GM13976 (cell line): ENCODE measurements at regions not wholly inside any gene's neighbourhood (a gene's known extent, or its start where the extent isn't known, plus 50 kb on each side); places are given as distances from the start of the nearest gene placed in this dataset.

ENCODE experiments used
- DNase-seq: peaks from one replicate; pipeline ENCODE4 v3.0.0; 2012; ENCODE audit warnings: low spot score
- in situ Hi-C: fragments of 300-500 bp; cut with MboI; formaldehyde crosslinking; loops from one replicate; pipeline ENCODE4 v1.12.0; 2022; ENCODE audit warnings: low sequenced_read_pairs, mixed read lengths, inconsistent platforms; ENCODE audit not compliant: unreplicated experiment
- TF ChIP-seq, protein P1 (sequence below): IDR thresholded peaks from 2 replicates; pipeline ENCODE4 v1.5.1; 2012; ENCODE audit warnings: borderline replicate concordance, mild to moderate bottlenecking; ENCODE audit not compliant: insufficient read depth; ENCODE audit errors: extremely low read depth, missing control alignments, control extremely low read depth

DNA sequence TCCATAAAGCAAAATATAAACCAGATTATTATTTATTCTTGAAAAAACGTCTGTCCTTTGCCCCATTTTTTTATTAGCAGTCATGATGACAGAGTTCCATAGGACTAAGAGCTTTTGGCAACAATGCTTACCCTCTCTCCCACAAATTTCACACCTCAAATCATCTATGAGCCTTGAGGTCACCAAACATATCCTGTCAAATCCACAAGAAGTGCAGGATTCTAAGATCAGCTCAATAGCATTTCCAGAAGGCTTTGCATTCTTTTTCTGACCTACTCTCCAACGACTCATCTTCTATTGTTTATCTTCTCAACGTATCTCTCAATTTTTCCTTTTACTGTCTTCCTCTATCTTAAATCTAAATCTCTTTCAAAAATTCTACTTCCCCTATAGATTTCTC, 619.1 kb upstream of the BCHE start:
- in situ Hi-C loops: no loop called here
- no peak for DNase-seq
- TF ChIP-seq, protein P1, sequence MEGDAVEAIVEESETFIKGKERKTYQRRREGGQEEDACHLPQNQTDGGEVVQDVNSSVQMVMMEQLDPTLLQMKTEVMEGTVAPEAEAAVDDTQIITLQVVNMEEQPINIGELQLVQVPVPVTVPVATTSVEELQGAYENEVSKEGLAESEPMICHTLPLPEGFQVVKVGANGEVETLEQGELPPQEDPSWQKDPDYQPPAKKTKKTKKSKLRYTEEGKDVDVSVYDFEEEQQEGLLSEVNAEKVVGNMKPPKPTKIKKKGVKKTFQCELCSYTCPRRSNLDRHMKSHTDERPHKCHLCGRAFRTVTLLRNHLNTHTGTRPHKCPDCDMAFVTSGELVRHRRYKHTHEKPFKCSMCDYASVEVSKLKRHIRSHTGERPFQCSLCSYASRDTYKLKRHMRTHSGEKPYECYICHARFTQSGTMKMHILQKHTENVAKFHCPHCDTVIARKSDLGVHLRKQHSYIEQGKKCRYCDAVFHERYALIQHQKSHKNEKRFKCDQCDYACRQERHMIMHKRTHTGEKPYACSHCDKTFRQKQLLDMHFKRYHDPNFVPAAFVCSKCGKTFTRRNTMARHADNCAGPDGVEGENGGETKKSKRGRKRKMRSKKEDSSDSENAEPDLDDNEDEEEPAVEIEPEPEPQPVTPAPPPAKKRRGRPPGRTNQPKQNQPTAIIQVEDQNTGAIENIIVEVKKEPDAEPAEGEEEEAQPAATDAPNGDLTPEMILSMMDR: no peak

DNA sequence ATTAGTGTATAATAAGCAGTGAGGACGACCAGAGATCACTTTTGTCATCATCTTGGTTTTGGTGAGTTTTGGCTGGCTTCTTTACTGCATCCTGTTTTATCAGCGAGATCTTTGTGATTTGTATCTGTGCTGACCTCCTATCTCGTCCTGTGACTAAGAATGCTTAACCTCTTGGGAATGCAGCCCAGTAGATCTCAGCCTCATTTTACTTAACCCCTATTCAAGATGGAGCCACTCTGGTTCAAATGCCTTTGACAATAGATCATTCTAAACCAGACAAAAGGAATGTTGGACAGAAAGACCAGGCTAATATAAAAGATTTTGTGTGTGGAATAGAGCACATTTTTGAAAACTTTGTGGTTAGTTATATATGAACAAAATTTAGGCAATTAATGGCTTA, 618.5 kb upstream of the BCHE start:
- in situ Hi-C loops: no loop called here
- TF ChIP-seq, protein P1: no peak
- no peak for DNase-seq

DNA sequence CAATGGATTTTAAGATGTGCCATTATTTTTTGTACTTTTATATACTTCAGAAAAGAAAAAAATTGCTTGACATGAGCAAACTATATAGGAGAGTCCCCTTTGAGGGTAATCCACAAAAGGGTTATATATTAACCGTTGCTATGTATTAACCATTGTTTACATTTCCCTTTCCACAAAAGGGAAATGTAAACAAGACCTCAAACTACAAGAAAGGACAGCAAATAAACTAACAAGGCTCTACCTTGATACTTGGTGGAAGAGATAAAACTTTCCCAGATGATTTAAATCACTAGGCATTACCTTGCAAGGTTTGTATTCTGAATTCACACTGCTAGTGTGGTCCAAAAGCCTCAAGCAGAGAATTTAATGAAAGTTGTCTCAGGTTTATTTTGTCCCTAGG, 616.3 kb upstream of the BCHE start:
- in situ Hi-C loops: no loop called here
- DNase-seq: no peak
- TF ChIP-seq, protein P1: no peak

DNA sequence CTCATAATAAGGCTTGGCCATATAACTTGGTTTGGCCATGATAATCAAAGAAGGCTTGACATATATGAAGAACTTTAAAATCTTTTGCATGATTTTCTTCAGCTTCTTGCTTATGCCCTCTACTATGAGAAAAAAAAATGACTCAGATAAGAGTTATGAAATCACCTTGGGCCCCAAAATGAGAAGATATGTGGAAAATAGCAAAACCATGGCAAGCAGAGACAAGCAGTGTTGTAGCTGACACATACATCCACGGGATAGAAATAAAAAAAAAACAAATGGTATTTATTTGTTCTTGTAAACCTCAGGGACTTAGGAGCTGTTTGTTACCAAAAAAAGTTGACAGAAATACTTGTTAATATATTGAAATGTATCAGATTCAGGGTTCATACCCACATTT, 614.8 kb upstream of the BCHE start:
- TF ChIP-seq, protein P1: no peak
- in situ Hi-C loops: no loop called here
- DNase-seq: no peak

GRCh38 chr3:166447513-166447912, 610.3 kb upstream of the BCHE start:
- in situ Hi-C loops: no loop called here
- TF ChIP-seq, protein P1: no peak

DNA sequence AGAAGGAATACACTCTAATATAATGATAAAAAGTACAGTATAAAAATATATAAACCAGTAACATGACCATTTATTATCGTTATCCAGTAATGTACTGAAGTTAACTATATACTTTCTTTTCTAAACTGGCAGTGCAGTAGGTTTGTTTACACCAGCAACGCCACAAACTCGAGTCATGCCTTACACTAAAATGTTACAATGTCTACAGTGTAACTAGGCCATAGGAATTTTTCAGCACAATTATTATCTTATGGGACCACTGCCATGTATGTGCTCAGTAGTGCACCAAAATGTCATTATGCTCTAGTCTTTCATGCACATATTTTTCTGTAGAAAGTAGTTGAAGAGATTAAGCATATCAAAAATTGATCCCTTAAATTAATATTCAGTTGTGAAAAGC, 609.8 kb upstream of the BCHE start:
- TF ChIP-seq, protein P1: no peak
- in situ Hi-C loops: no loop called here
- DNase-seq: no peak

More at GRCh38 chr3:166447513-166447912, 610.3 kb upstream of the BCHE start:
- no peak for DNase-seq

DNA sequence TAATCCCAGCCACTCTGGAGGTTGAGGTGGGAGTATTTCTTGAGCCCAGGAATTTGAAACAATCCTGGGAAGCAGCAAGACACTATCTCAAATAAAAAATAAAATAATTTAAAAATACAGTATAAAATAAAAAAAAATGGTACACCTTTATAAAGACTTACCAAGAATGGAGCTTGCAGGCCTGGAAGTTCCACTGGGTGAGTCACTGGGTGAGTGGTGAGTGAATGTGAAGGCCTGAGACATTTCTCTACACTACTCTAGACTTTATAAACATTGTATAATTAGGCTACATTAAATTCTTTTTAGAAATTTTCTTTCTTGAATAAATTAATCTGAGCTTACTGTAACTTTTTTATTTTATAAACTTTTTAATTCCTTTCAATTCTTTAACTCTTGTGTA, 609.1 kb upstream of the BCHE start:
- DNase-seq: no peak
- TF ChIP-seq, protein P1: no peak
- in situ Hi-C loops: no loop called here
